GM06990 (cell line): ENCODE measurements at regions not wholly inside any gene's neighbourhood (a gene's known extent, or its start where the extent isn't known, plus 50 kb on each side); places are given as distances from the start of the nearest gene placed in this dataset.

Experiments used
- DNase-seq: peaks from one replicate; pipeline ENCODE4 v3.0.0-alpha.2; 2011; ENCODE audit not compliant: insufficient read length; ENCODE audit errors: extremely low read depth
- H3K27me3 ChIP-seq: replicated peaks from 2 replicates; pipeline ENCODE4 v1.6.0; 2011; ENCODE audit warnings: low read length; ENCODE audit not compliant: control insufficient read depth, insufficient read depth
- H3K36me3 ChIP-seq: 2 replicates; pipeline ENCODE4 v1.5.1; 2011; ENCODE audit warnings: low read length; ENCODE audit not compliant: control insufficient read depth, insufficient read depth
- H3K4me3 ChIP-seq: replicated peaks from 2 replicates; pipeline ENCODE4 v1.5.1; 2011; ENCODE audit warnings: low read depth, mild to moderate bottlenecking, control low read depth, low read length
- CTCF ChIP-seq: IDR thresholded peaks from 2 replicates; pipeline ENCODE4 v1.5.1; 2011; ENCODE audit warnings: low read length, control low read depth, mild to moderate bottlenecking, inconsistent platforms; ENCODE audit not compliant: insufficient read depth, poor library complexity, severe bottlenecking

GRCh38 chr1:36664571-36665287, 182.0 kb upstream of the CSF3R start:
- DNase-seq = no peak
- TF ChIP-seq CTCF = no peak
- Histone ChIP-seq H3K36me3 (no peaks in the 10 kb centered on the region), H3K27me3 (no peaks in the 10 kb centered on the region; the same call in none of the 2 replicates), H3K4me3 (no peak overlapping the region)

GRCh38 chr1:36663772-36664430, 181.2 kb upstream of the CSF3R start:
- DNase-seq = no peak

GRCh38 chr1:36658838-36659237, 176.1 kb upstream of the CSF3R start:
- no peak for TF ChIP-seq CTCF
- no peak for DNase-seq
- no peaks in the 10 kb centered on the region; the same call in 1 of the 2 replicates for H3K27me3 ChIP-seq
- no peak overlapping the region for H3K4me3 ChIP-seq
- H3K36me3 ChIP-seq = no peaks in the 10 kb centered on the region

More at GRCh38 chr1:36663772-36664430, 181.2 kb upstream of the CSF3R start:
- no peaks in the 10 kb centered on the region for H3K36me3 ChIP-seq
- no peak for TF ChIP-seq CTCF
- no peaks in the 10 kb centered on the region; the same call in 1 of the 2 replicates for H3K27me3 ChIP-seq
- no peak overlapping the region for H3K4me3 ChIP-seq

- Histone ChIP-seq H3K36me3 (no peaks in the 10 kb centered on the region), H3K4me3 (no peak overlapping the region), H3K27me3 (no peaks in the 10 kb centered on the region; the same call in 1 of the 2 replicates)
- DNase-seq = no peak
- TF ChIP-seq CTCF = no peak
Observed at GRCh38 chr1:36657826-36658225, 175.1 kb upstream of the CSF3R start.

- Histone ChIP-seq H3K36me3 (no peaks in the 10 kb centered on the region), H3K27me3 (no peaks in the 10 kb centered on the region; the same call in 1 of the 2 replicates), H3K4me3 (no peak overlapping the region)
- no peak for TF ChIP-seq CTCF
- no peak for DNase-seq
Observed at GRCh38 chr1:36656838-36657237, 174.1 kb upstream of the CSF3R start.
